Fibroblast of lung (primary cell): ENCODE measurements at regions not wholly inside any gene's neighbourhood (a gene's known extent, or its start where the extent isn't known, plus 50 kb on each side); places are given as distances from the start of the nearest gene placed in this dataset.

Source experiments
- DNase-seq, 2 donors: peaks; one replicate each; pipeline versions ENCODE4 v3.0.0 to v3.0.0-alpha.2; 2010; ENCODE audit warnings: low read depth in 2 of 2
- H2AFZ ChIP-seq: 2 replicates; pipeline ENCODE4 v1.5.1; 2012; ENCODE audit warnings: low read length, control low read depth, inconsistent platforms
- H3K27ac ChIP-seq: 2 replicates; pipeline ENCODE4 v1.5.1; 2011; ENCODE audit warnings: low read length, control low read depth; ENCODE audit not compliant: insufficient read depth
- H3K27me3 ChIP-seq: 2 replicates; pipeline ENCODE4 v1.5.1; 2011; ENCODE audit warnings: mild to moderate bottlenecking, low read length; ENCODE audit not compliant: control insufficient read depth, insufficient read depth
- H3K36me3 ChIP-seq: 2 replicates; pipeline ENCODE4 v1.5.1; 2011; ENCODE audit warnings: low read length; ENCODE audit not compliant: control insufficient read depth, insufficient read depth
- H3K4me1 ChIP-seq: 2 replicates; pipeline ENCODE4 v1.5.1; 2011; ENCODE audit warnings: low read length; ENCODE audit not compliant: control insufficient read depth, insufficient read depth; ENCODE audit errors: extremely low read depth
- H3K4me2 ChIP-seq: 2 replicates; pipeline ENCODE4 v1.5.1; 2011; ENCODE audit warnings: low read length, control low read depth; ENCODE audit not compliant: insufficient read depth; ENCODE audit errors: extremely low read depth
- H3K4me3 ChIP-seq, 4 experiments: fragments of 200-600 bp in 1 of 4; sonication (generic) in 1 of 4; replicated peaks in 1 of 4; 2 replicates each; pipeline ENCODE4 v1.5.1; 2011 to 2016; ENCODE audit warnings: low read length in 4 of 4, low read depth in 3 of 4, mild to moderate bottlenecking in 3 of 4, control low read depth in 2 of 4, inconsistent platforms in 1 of 4, mixed read lengths in 1 of 4; ENCODE audit not compliant: insufficient read depth in 1 of 4; ENCODE audit errors: control extremely low read depth in 1 of 4
- H3K79me2 ChIP-seq: 2 replicates; pipeline ENCODE4 v1.5.1; 2012; ENCODE audit warnings: mild to moderate bottlenecking, low read length, inconsistent platforms; ENCODE audit not compliant: control insufficient read depth, insufficient read depth
- H3K9ac ChIP-seq: 2 replicates; pipeline ENCODE4 v1.5.1; 2011; ENCODE audit warnings: mild to moderate bottlenecking, low read length, control low read depth; ENCODE audit not compliant: insufficient read depth
- H3K9me3 ChIP-seq: 2 replicates; pipeline ENCODE4 v1.5.1; 2012; ENCODE audit warnings: low read depth, low read length; ENCODE audit not compliant: control insufficient read depth, insufficient read depth
- H4K20me1 ChIP-seq: 2 replicates; pipeline ENCODE4 v1.5.1; 2011; ENCODE audit warnings: low read length; ENCODE audit not compliant: control insufficient read depth, insufficient read depth; ENCODE audit errors: extremely low read depth
- CTCF ChIP-seq, 2 donors: IDR thresholded peaks in 1 of 2; conservative IDR thresholded peaks in 1 of 2; 1 replicate in 1 of 2; 2 replicates in 1 of 2; pipeline ENCODE4 v1.5.1; 2011 to 2012; ENCODE audit warnings: low read length in 2 of 2, control low read depth in 1 of 2, inconsistent platforms in 1 of 2, low read depth in 1 of 2, mild to moderate bottlenecking in 1 of 2
- EZH2 ChIP-seq: IDR thresholded peaks from 2 replicates; pipeline ENCODE4 v1.5.1; 2012; ENCODE audit warnings: low read length, control low read depth, mild to moderate bottlenecking; ENCODE audit errors: missing control alignments

GRCh38 chr4:41435510-41435909, 102.4 kb upstream of the LIMCH1 start:
- H3K9me3 ChIP-seq = no peaks in the 10 kb centered on the region
- no peak overlapping the region for H3K27ac ChIP-seq
- H3K36me3 ChIP-seq = no peaks in the 10 kb centered on the region
- H3K79me2 ChIP-seq = no peaks in the 10 kb centered on the region
- no peaks in the 10 kb centered on the region for H3K4me1 ChIP-seq
- H3K4me2 ChIP-seq = no peak overlapping the region
- no peak overlapping the region for H2AFZ ChIP-seq
- no peaks in the 10 kb centered on the region for H3K27me3 ChIP-seq
- H4K20me1 ChIP-seq = no peaks in the 10 kb centered on the region
- TF ChIP-seq CTCF (conservative IDR thresholded peaks at IDR 0.05 in 1 of 2, IDR thresholded peaks at IDR 0.05 in 1 of 2; ENCODE audit: low read depth in 1 of 2, low read length in 2 of 2) = no peak
- no peak for TF ChIP-seq EZH2
- no peak overlapping the region for H3K4me3 ChIP-seq
- no peak for DNase-seq
- H3K9ac ChIP-seq = no peak overlapping the region

GRCh38 chr4:41436419-41436818, 101.5 kb upstream of the LIMCH1 start:
- Histone ChIP-seq H3K36me3 (no peaks in the 10 kb centered on the region), H3K79me2 (no peaks in the 10 kb centered on the region), H3K9ac (no peak overlapping the region), H3K27me3 (no peaks in the 10 kb centered on the region), H3K9me3 (no peaks in the 10 kb centered on the region), H3K4me1 (no peaks in the 10 kb centered on the region), H4K20me1 (no peaks in the 10 kb centered on the region), H3K4me3 (no peak overlapping the region), H3K27ac (no peak overlapping the region), H2AFZ (no peak overlapping the region), H3K4me2 (no peak overlapping the region)
- DNase-seq = no peak
- no peak for TF ChIP-seq EZH2
- TF ChIP-seq CTCF (conservative IDR thresholded peaks at IDR 0.05 in 1 of 2, IDR thresholded peaks at IDR 0.05 in 1 of 2; ENCODE audit: low read depth in 1 of 2, low read length in 2 of 2) = no peak

- no peak overlapping the region for H2AFZ ChIP-seq
- H3K27me3 ChIP-seq = no peaks in the 10 kb centered on the region
- no peaks in the 10 kb centered on the region for H3K36me3 ChIP-seq
- no peaks in the 10 kb centered on the region for H3K9me3 ChIP-seq
- H4K20me1 ChIP-seq = no peaks in the 10 kb centered on the region
- no peak overlapping the region for H3K4me3 ChIP-seq
- no peaks in the 10 kb centered on the region for H3K4me1 ChIP-seq
- TF ChIP-seq CTCF (conservative IDR thresholded peaks at IDR 0.05 in 1 of 2, IDR thresholded peaks at IDR 0.05 in 1 of 2; ENCODE audit: low read depth in 1 of 2, low read length in 2 of 2) (no peak), EZH2 (no peak)
- H3K79me2 ChIP-seq = no peaks in the 10 kb centered on the region
- no peak for DNase-seq
- H3K4me2 ChIP-seq = no peak overlapping the region
- H3K9ac ChIP-seq = no peak overlapping the region
- H3K27ac ChIP-seq = no peak overlapping the region
These were observed 100.8 kb upstream of the LIMCH1 start for GRCh38 chr4:41437111-41437536.
